Embryonic facial prominence (tissue), 1 donor: ENCODE measurements at regions not wholly inside any gene's neighbourhood (a gene's known extent, or its start where the extent isn't known, plus 50 kb on each side); places are given as distances from the start of the nearest gene placed in this dataset.
"Not testable (repeated sequence)": the region's sequence is repeated elsewhere in the genome, so short reads cannot be mapped to it uniquely, and the experiment has no call there.

ENCODE experiments used
- DNase-seq: peaks from one replicate; pipeline ENCODE4 v3.0.0-alpha.2; 2016; ENCODE audit errors: extremely low spot score

GRCh38 chr10:21463436-21463835, 62.0 kb downstream of the SKIDA1 start:
- no peak for DNase-seq

GRCh38 chr10:21458126-21458871, 67.2 kb downstream of the SKIDA1 start:
- DNase-seq = peak; percentile 61

- DNase-seq = no peak
Observed at GRCh38 chr10:21456160-21456559, 69.3 kb downstream of the SKIDA1 start.

GRCh38 chr10:21452203-21452602, 73.3 kb downstream of the SKIDA1 start:
- no peak for DNase-seq

GRCh38 chr10:21449288-21449966, 76.1 kb downstream of the SKIDA1 start:
- no peak for DNase-seq

GRCh38 chr10:21445163-21445562, 80.3 kb downstream of the SKIDA1 start:
- DNase-seq = no peak

GRCh38 chr10:21441625-21442024, 83.9 kb downstream of the SKIDA1 start:
- no peak for DNase-seq

GRCh38 chr10:21438914-21439313, 86.6 kb downstream of the SKIDA1 start:
- DNase-seq = not testable (repeated sequence)

- no peak for DNase-seq
Observed at GRCh38 chr10:21437770-21438382, 87.6 kb downstream of the SKIDA1 start.

- no peak for DNase-seq
Observed at GRCh38 chr10:21432266-21432665, 93.2 kb downstream of the SKIDA1 start.

GRCh38 chr10:21431799-21432198, 93.7 kb downstream of the SKIDA1 start:
- no peak for DNase-seq

GRCh38 chr10:21427804-21428481, 97.5 kb downstream of the SKIDA1 start:
- DNase-seq = no peak

- DNase-seq = no peak
Observed at GRCh38 chr10:21424459-21424861, 101.0 kb downstream of the SKIDA1 start.

- DNase-seq = no peak
Observed at GRCh38 chr10:21423850-21424249, 101.6 kb downstream of the SKIDA1 start.

- DNase-seq = no peak
Observed at GRCh38 chr10:21423338-21423737, 102.1 kb downstream of the SKIDA1 start.

GRCh38 chr10:21421794-21422193, 103.7 kb downstream of the SKIDA1 start:
- DNase-seq = no peak

GRCh38 chr10:21421016-21421415, 104.5 kb downstream of the SKIDA1 start:
- no peak for DNase-seq

GRCh38 chr10:21418981-21419576, 106.4 kb downstream of the SKIDA1 start:
- DNase-seq = not testable (repeated sequence)

GRCh38 chr10:21417172-21417712, 108.2 kb downstream of the SKIDA1 start:
- DNase-seq = no peak

GRCh38 chr10:21413680-21414079, 111.8 kb downstream of the SKIDA1 start:
- DNase-seq = no peak

- no peak for DNase-seq
Observed at GRCh38 chr10:21413268-21413667, 112.2 kb downstream of the SKIDA1 start.
